Activated T-helper 1 cell treated with anti-CD3 and anti-CD28 coated beads, Interleukin-12 subunit alpha, Interleukin-12 subunit beta, Interleukin-2, Interleukin-4 antibody, amounts not matched to agents 30 ng/mL and 10 ng/mL and 1 ng/mL, durations not matched to agents 14 hours and 24 hours and 36 hours (primary cell): ENCODE measurements at regions not wholly inside any gene's neighbourhood (a gene's known extent, or its start where the extent isn't known, plus 50 kb on each side); places are given as distances from the start of the nearest gene placed in this dataset.

Source experiments
- DNase-seq: peaks from one replicate; pipeline ENCODE4 v3.0.0; 2021; ENCODE audit warnings: low spot score
- H3K27ac Mint-ChIP-seq: one replicate; pipeline ENCODE4 v1.8.0; 2021; ENCODE audit warnings: mild to moderate bottlenecking, mixed read lengths
- H3K27me3 Mint-ChIP-seq: one replicate; pipeline ENCODE4 v1.8.0; 2022; ENCODE audit warnings: mild to moderate bottlenecking, moderate library complexity, mixed read lengths; ENCODE audit not compliant: insufficient read depth
- H3K36me3 Mint-ChIP-seq: one replicate; pipeline ENCODE4 v1.8.0; 2021; ENCODE audit warnings: low read depth, mixed read lengths
- H3K4me1 Mint-ChIP-seq: one replicate; pipeline ENCODE4 v1.8.0; 2021; ENCODE audit warnings: low read depth, mixed read lengths
- H3K4me3 Mint-ChIP-seq: one replicate; pipeline ENCODE4 v1.8.0; 2021; ENCODE audit warnings: mild to moderate bottlenecking, moderate library complexity, mixed read lengths
- H3K9me3 Mint-ChIP-seq: one replicate; pipeline ENCODE4 v1.8.0; 2021; ENCODE audit warnings: mixed read lengths
- intact Hi-C: fragments of 100-400 bp; cut with micrococcal nuclease; formaldehyde crosslinking; loops from one replicate; pipeline ENCODE4 v1.15.1; 2024

DNA sequence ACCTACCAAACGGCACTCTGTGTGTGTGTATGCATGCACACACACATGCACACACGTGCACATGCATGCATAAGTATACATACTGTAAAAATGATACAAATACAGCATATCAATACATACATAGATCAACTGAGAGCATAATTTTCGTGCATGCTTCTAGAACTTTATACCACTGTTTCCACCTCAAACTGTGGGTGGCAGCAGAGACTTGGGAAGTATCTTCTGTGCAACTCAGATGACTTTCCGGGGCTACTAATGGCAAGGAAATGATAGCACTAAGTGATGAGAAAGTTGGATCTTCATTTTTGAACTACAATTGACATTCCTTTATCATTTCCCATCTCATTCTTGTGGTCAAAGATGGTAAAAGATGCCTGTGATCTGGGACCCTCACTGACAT, 570.7 kb downstream of the REEP3 start:
- no peaks in the 10 kb centered on the region for H3K36me3 Mint-ChIP-seq
- no peaks in the 10 kb centered on the region for H3K27me3 Mint-ChIP-seq
- no peak overlapping the region for H3K4me3 Mint-ChIP-seq

DNA sequence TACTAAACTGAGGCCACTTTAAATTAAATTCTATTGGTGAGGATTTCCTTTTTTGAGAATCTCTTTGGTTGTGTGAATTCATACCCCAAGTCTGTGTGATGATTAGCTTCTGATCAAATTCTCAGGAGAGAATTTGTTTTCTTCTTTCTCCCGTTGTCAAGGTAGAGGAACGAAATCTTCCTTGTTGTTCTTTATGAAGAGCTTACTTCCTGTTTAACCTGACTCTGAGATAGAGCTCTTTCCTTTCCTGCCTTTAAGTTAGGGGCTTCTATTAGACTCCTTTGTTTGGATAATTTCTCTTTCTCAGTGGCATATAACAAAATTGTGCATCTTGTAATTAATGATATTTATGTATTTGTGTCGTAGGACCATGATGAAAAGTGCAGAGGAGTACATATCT, 572.1 kb downstream of the REEP3 start:
- Mint-ChIP-seq H3K27ac (no peak overlapping the region), H3K4me1 (no peaks in the 10 kb centered on the region), H3K9me3 (no peaks in the 10 kb centered on the region), H3K36me3 (no peaks in the 10 kb centered on the region), H3K4me3 (no peak overlapping the region), H3K27me3 (no peaks in the 10 kb centered on the region)
- intact Hi-C loops = no loop called here
- DNase-seq = no peak

More for the DNA sequence above, 570.7 kb downstream of the REEP3 start:
- Mint-ChIP-seq H3K4me1 (no peaks in the 10 kb centered on the region), H3K9me3 (no peaks in the 10 kb centered on the region), H3K27ac (no peak overlapping the region)
- intact Hi-C loops = no loop called here
- no peak for DNase-seq

DNA sequence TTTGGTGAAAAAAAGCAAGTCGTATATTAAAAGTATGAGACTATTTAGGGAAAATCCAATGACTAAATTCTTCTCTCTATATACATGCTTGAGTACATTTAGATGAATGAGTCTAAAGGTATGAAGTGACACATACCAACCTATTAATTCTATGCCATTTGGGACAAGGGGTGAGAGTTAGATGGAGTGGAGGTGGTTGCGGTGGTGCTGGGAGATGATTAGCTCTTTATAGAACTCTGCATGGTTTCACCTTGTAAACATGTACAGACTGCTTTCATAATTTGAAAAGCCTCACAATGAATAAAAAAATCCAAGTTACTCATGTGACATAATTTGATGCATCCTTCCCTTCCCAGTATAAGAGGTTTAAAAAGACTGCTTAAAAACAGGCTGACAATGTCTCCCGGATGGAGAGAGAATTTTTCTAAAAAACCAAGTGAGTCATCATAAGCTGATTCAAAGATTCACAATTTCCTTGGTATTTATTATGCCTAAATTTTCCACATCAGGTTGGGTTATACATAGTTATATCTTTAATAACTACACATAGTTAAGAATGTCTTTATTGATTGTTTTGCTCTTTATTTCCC, 572.8 kb downstream of the REEP3 start:
- H3K9me3 Mint-ChIP-seq = no peaks in the 10 kb centered on the region
- H3K36me3 Mint-ChIP-seq = no peaks in the 10 kb centered on the region
- H3K27ac Mint-ChIP-seq = no peak overlapping the region
- H3K4me1 Mint-ChIP-seq = no peaks in the 10 kb centered on the region
- intact Hi-C loops = no loop called here
- H3K27me3 Mint-ChIP-seq = no peaks in the 10 kb centered on the region
- H3K4me3 Mint-ChIP-seq = no peak overlapping the region
- no peak for DNase-seq

DNA sequence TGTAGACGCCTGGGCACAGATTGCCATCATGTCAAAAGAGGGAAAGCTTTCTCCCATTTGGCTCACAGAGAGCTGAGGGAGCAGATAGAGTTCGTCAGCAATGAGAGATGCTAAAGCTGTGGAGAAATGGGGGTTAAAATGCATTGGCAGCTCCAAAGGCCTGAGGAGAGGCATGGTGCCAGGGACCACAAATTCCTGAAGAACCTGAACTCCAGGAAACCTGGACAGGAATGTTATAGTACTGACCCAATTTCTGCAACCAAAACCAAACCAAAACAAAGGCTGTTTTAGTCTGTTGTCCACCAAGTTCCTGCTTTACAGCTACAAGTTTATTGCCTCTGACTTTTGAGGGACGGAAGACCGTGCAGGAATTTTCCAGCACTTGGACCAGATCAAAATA, 575.7 kb downstream of the REEP3 start:
- intact Hi-C loops = no loop called here

DNA sequence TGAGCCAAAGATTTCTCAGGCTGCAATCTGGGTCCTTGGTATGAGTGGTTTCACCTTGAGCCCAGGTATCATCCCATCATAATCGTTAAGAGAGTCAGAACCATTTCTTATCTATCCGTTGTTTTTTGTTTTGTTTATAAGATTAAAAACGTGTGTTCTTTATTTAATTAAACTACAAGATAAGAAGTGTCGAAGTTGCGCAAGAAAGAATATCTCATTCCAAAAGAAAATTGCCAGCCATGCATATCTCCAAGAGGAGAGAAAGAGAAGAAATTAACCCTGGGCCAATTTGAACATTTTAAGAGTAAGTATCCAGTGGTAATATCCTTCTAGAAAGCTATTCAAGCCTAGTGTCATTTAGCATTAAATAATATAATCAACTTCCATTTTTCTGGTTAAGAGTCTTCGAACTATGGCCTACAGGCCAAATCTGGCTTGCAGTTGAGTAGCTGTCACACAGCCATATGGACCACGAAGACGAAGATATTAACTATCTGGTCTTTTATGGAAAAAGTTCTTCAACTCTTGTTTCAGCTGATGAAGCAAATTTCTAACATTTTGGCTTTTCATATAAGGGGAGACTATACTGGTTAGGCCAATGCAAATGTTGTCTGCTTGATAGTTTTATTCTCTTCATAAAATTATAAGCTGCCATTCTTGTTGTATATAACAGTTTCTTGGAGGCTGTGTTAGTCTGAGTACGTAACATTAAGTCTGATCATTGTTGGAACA, 576.4 kb downstream of the REEP3 start:
- Mint-ChIP-seq H3K4me3 (no peak overlapping the region), H3K27me3 (no peaks in the 10 kb centered on the region), H3K36me3 (no peaks in the 10 kb centered on the region), H3K27ac (no peak overlapping the region), H3K4me1 (no peaks in the 10 kb centered on the region), H3K9me3 (no peaks in the 10 kb centered on the region)
- DNase-seq = no peak
- intact Hi-C loops = no loop called here

More for the DNA sequence above, 575.7 kb downstream of the REEP3 start:
- Mint-ChIP-seq H3K9me3 (no peaks in the 10 kb centered on the region), H3K27ac (no peak overlapping the region), H3K4me1 (no peaks in the 10 kb centered on the region), H3K36me3 (no peaks in the 10 kb centered on the region), H3K4me3 (no peak overlapping the region), H3K27me3 (no peaks in the 10 kb centered on the region)
- DNase-seq = no peak

DNA sequence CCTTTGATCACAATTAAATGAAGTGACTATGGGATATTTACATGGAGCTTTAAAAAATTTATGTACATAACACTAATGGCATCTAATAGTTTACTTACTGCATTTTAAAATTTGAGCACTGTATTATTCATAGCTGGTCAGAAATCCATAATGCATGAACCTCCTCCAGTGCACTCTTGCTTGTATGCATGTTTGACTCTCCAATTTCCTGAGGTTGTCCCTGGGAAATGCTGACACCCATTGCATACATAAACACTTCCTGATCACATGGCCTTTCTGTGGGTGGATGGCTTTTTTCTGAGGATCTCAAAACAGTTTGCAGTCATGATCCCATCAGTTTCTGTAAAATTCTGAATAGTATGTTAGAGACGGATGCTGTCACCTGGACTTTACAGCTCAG, 577.8 kb downstream of the REEP3 start:
- no peak overlapping the region for H3K27ac Mint-ChIP-seq
- H3K9me3 Mint-ChIP-seq = no peaks in the 10 kb centered on the region
- no peak for DNase-seq
- H3K27me3 Mint-ChIP-seq = no peaks in the 10 kb centered on the region
- no peaks in the 10 kb centered on the region for H3K36me3 Mint-ChIP-seq
- no peaks in the 10 kb centered on the region for H3K4me1 Mint-ChIP-seq
- no peak overlapping the region for H3K4me3 Mint-ChIP-seq
- intact Hi-C loops = no loop called here

DNA sequence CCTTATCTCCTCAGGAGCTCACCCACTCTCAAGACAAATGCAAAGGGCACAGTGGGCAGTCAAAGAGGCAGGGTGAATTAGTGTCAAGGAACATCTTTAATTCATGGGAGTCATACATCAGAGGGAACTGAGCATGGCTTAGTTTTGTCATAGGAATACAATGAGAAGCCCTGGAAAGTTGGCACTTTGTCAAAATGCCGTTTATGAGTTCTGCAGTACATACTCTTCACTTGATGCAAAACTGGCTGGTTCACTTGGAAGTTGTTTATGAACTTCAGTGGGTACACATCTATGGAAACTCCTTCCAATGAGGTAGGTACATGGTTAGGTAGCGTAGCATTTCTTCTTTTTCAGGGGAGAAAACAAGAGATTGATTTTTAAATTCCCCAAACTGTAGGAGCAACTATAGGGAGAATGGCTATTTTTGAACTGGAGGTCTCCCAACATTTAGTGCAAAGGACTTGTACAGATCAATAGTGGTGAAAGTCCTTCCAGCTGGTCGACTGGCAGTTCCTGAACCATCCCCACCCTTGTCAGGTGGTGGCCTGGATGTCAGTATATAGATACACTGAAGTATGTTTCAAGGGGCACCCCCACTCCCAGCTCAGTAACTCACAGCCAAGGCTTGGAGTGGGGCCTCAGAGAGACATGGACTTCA, 580.5 kb downstream of the REEP3 start:
- H3K4me1 Mint-ChIP-seq = no peaks in the 10 kb centered on the region
- H3K27ac Mint-ChIP-seq = no peak overlapping the region
- no peak overlapping the region for H3K4me3 Mint-ChIP-seq
- DNase-seq = no peak
- H3K9me3 Mint-ChIP-seq = no peaks in the 10 kb centered on the region
- no peaks in the 10 kb centered on the region for H3K36me3 Mint-ChIP-seq
- H3K27me3 Mint-ChIP-seq = no peaks in the 10 kb centered on the region
- intact Hi-C loops = no loop called here

DNA sequence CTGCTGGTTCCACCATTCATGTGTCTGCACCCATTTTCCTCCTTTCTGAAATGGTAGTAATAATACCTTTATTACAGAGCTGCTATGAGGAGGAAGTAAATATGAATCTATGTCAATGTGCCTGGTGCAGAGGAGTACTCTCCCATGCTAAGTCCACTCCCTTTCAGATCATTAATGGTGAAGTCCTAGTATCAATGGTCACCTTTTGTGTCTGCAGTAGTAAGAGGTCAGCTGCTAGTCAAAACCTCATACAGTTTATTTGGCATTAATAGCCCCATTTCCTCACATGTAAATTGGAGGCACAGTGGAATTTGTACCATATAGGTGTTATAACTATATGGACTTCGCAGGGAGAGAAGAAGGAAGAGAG, 581.0 kb downstream of the REEP3 start:
- Mint-ChIP-seq H3K4me3 (no peak overlapping the region), H3K27ac (no peak overlapping the region), H3K36me3 (no peaks in the 10 kb centered on the region)

DNA sequence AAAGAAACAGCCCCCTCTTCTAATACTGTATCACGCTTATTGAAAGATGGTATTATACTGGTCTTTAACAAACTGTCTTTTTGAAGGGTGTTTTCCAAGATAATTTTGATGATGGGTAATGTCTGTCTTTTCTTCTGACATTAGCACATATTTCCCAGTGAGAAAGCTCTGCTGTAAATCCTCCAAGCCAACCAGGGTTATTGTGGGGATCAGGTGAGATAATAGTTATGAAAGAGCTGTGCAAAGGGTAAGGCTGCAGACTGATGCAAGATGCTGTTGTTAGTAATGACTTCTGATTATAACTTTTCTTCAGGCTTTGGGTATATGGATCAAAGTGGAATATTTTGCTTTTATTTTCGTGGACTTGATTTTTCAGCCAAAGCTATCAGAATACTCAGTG, 581.7 kb downstream of the REEP3 start:
- no peaks in the 10 kb centered on the region for H3K9me3 Mint-ChIP-seq
- H3K4me3 Mint-ChIP-seq = no peak overlapping the region
- no peak overlapping the region for H3K27ac Mint-ChIP-seq
- H3K4me1 Mint-ChIP-seq = no peaks in the 10 kb centered on the region
- no peaks in the 10 kb centered on the region for H3K27me3 Mint-ChIP-seq
- no peak for DNase-seq
- no peaks in the 10 kb centered on the region for H3K36me3 Mint-ChIP-seq
- intact Hi-C loops = no loop called here

More for the DNA sequence above, 581.0 kb downstream of the REEP3 start:
- H3K27me3 Mint-ChIP-seq = no peaks in the 10 kb centered on the region
- H3K4me1 Mint-ChIP-seq = no peaks in the 10 kb centered on the region
- DNase-seq = no peak
- intact Hi-C loops = no loop called here
- H3K9me3 Mint-ChIP-seq = no peaks in the 10 kb centered on the region

DNA sequence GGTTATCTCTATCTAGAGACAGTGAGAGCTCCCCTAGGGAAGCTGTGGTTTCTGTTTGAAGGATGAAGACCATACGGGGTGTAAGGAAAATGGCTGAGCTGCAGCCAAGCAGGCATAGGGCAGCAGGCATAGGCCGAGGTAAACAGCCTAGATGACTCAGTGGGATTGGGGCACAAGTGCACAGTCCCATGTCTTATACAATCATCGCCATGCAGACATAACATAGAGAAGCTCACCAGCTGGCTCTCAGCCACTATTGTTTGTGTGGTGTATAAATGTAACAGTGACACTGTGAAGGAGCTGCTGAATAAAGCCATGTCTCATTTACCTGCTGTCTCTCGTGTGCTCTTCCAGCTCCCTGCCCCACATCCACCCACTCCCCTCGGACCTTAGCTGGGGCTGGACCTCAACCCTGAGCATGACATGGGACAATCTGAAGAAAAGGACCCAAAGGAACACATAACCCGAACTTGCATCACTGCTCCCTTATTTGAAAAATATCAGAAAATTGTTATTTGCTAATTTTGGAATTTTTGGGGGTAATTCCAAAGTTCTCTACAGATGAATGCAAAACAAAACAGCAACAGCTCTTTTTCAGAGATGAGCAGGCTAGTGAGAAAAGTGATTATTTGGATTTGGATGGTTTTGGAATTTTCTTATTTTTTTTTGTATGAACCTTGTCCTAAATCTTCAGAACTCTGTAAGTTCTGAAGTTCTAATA, 582.7 kb downstream of the REEP3 start:
- Mint-ChIP-seq H3K4me3 (no peak overlapping the region), H3K4me1 (no peaks in the 10 kb centered on the region), H3K27me3 (no peaks in the 10 kb centered on the region), H3K9me3 (no peaks in the 10 kb centered on the region), H3K36me3 (no peaks in the 10 kb centered on the region), H3K27ac (no peak overlapping the region)
- DNase-seq = no peak
- intact Hi-C loops = no loop called here

DNA sequence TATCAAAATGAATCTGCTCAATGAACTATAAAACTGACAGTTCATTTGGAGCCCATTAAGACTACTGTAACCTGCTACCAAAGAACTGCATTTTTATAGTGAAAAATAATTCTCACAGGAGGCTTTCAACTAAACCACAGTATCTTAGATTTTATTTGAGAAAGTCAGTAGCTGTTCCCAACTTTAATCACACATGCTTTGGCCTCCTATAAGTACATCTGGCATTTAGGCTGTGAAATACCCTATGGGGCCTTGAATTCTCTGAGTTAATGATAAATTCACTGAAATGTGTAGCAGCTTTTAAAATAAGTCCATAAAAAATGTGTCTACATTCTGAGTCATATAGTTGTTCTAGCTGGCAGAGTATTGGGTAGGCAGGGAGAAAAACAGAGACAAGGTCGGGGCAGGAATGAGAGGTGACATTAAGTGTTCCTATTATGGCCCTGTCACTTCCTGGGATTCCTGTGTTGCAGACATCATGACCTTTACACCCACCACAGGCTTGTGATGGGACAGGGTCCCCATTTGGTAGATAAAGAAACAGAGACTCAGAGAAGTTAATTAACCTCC, 588.8 kb downstream of the REEP3 start:
- no peaks in the 10 kb centered on the region for H3K36me3 Mint-ChIP-seq

DNA sequence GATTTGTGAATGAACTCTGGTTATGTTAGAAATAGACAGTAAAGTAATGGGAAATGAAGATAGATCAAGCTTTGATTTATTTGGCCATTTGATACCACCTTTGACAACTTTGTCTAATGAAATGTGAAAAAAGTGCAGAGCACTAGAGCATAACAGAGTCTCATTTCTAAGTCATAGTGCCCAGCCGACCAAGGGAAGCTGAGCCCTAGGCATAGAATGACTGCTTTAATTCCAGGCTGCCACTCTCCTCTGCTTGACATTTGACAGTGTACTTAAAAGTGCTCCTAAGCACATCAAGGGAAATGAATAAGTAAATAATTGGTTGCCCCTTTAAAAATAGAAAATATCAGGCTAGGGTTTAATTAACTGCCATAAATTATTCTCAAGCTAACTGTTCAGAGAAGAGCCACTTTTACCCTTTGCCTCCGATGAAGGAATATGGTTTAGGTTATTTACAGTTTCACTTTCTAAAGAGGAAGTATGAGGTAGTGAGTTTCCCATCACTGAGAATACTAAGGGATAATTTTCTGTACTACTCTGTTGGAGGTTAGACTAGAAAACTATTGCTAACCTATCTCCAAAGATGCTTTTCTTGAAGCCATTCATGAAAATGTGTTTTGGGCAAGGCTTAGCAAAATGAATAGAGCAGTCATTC, 591.6 kb downstream of the REEP3 start:
- no peaks in the 10 kb centered on the region for H3K9me3 Mint-ChIP-seq
- H3K27ac Mint-ChIP-seq = no peak overlapping the region
- H3K4me1 Mint-ChIP-seq = no peaks in the 10 kb centered on the region
- intact Hi-C loops = no loop called here
- no peak overlapping the region for H3K4me3 Mint-ChIP-seq
- no peaks in the 10 kb centered on the region for H3K27me3 Mint-ChIP-seq
- H3K36me3 Mint-ChIP-seq = no peaks in the 10 kb centered on the region
- no peak for DNase-seq

More for the DNA sequence above, 588.8 kb downstream of the REEP3 start:
- intact Hi-C loops = no loop called here
- H3K4me3 Mint-ChIP-seq = no peak overlapping the region
- no peaks in the 10 kb centered on the region for H3K4me1 Mint-ChIP-seq
- no peak for DNase-seq
- no peaks in the 10 kb centered on the region for H3K27me3 Mint-ChIP-seq
- no peaks in the 10 kb centered on the region for H3K9me3 Mint-ChIP-seq
- no peak overlapping the region for H3K27ac Mint-ChIP-seq
